Right lobe of liver (tissue), 6 donors: ENCODE measurements at regions not wholly inside any gene's neighbourhood (a gene's known extent, or its start where the extent isn't known, plus 50 kb on each side); places are given as distances from the start of the nearest gene placed in this dataset.

Experiments used
- ATAC-seq, 4 donors: fragments of 200-7000 bp; cut with Tn5 transposase; one replicate each; pipeline ENCODE4 v1.9.1; 2020; ENCODE audit warnings: mild to moderate bottlenecking in 4 of 4, moderate library complexity in 4 of 4
- DNase-seq, 3 donors: peaks; one replicate each; pipeline ENCODE4 v3.0.0-alpha.2; 2020
- H3K27ac ChIP-seq, 3 donors: fragments of 200-600 bp; one replicate each; pipeline ENCODE4 v1.8.0; 2022
- H3K27me3 ChIP-seq, 2 donors: fragments of 200-600 bp; one replicate each; pipeline ENCODE4 v1.8.0; 2022
- H3K36me3 ChIP-seq, 4 donors: fragments of 200-600 bp; sonication (generic) in 1 of 4; one replicate each; pipeline versions ENCODE4 v1.5.1 to v1.8.0; 2017 to 2022; ENCODE audit warnings: control low read depth in 1 of 4
- H3K4me1 ChIP-seq, 4 donors: fragments of 200-600 bp; sonication (generic) in 1 of 4; one replicate each; pipeline versions ENCODE4 v1.5.1 to v1.8.0; 2017 to 2022; ENCODE audit warnings: control low read depth in 1 of 4
- H3K4me3 ChIP-seq, 3 donors: fragments of 200-600 bp; one replicate each; pipeline ENCODE4 v1.8.0; 2022
- H3K9me3 ChIP-seq, 4 donors: fragments of 200-600 bp; sonication (generic) in 1 of 4; one replicate each; pipeline versions ENCODE4 v1.5.1 to v1.8.0; 2017 to 2022; ENCODE audit warnings: control low read depth in 1 of 4
- POLR2A ChIP-seq: fragments of 450-650 bp; IDR thresholded peaks from one replicate; pipeline ENCODE4 v1.6.1; 2017; ENCODE audit warnings: antibody characterized with exemption, mild to moderate bottlenecking
- WGBS: methylation state at CpG from one replicate; pipeline ENCODE4 v1.1.6; 2018; ENCODE audit warnings: low coverage, low lambda C conversion rate; ENCODE audit not compliant: insufficient coverage; ENCODE audit errors: missing lambda C conversion rate; 5-methylcytosine and 5-hydroxymethylcytosine counted together
- intact Hi-C, 2 donors: fragments of 100-400 bp; cut with DNase I; formaldehyde crosslinking; loops; one replicate each; pipeline versions ENCODE4 v1.11.2 to v1.14.1; 2022
- TF ChIP-seq, protein P1 (sequence below), 4 donors: fragments of 200-600 bp in 3 of 4; fragments of 450-650 bp in 1 of 4; IDR thresholded peaks; one replicate each; pipeline versions ENCODE4 v1.5.1 to v1.8.0; 2016 to 2022; ENCODE audit warnings: antibody characterized with exemption in 4 of 4, mild to moderate bottlenecking in 2 of 4
- donor health status: DM: no; HTN: yes; CAD: no.
- donor health status: DM: no; HTN: no; CAD: no.
- donor health status: DM: no; HTN: no; CAD: no.
- donor health status: DM: no; HTN: yes; CAD: no.
- donor health status: DM: no; HTN: yes; CAD: no.

DNA sequence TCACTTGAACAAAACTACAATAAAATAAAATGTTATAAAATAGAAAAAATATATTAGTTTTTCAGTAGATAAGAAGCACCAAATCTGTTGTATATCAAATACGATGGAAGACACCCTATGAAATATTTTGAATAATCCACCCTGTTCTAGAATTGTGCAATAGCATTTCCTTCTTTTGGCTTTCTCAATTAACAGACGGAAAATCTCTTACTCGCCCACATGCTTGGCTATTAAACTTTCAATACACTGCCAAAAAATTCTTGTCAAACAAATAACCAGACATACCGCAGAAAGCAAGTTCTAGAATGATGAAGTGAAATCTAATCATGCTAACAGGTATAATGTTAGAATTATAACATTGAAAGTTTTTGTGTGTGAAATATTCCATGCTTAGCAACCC is 671.6 kb upstream of the SLIT2 start:
- TF ChIP-seq, protein P1, sequence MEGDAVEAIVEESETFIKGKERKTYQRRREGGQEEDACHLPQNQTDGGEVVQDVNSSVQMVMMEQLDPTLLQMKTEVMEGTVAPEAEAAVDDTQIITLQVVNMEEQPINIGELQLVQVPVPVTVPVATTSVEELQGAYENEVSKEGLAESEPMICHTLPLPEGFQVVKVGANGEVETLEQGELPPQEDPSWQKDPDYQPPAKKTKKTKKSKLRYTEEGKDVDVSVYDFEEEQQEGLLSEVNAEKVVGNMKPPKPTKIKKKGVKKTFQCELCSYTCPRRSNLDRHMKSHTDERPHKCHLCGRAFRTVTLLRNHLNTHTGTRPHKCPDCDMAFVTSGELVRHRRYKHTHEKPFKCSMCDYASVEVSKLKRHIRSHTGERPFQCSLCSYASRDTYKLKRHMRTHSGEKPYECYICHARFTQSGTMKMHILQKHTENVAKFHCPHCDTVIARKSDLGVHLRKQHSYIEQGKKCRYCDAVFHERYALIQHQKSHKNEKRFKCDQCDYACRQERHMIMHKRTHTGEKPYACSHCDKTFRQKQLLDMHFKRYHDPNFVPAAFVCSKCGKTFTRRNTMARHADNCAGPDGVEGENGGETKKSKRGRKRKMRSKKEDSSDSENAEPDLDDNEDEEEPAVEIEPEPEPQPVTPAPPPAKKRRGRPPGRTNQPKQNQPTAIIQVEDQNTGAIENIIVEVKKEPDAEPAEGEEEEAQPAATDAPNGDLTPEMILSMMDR (IDR thresholded peaks at IDR 0.05) = no peak
- no peak for TF ChIP-seq POLR2A
- no peaks in the 10 kb centered on the region for H3K36me3 ChIP-seq
- H3K27ac ChIP-seq = no peak overlapping the region
- H3K4me1 ChIP-seq = no peaks in the 10 kb centered on the region
- H3K27me3 ChIP-seq = no peaks in the 10 kb centered on the region
- no peak overlapping the region for H3K4me3 ChIP-seq
- no peak for ATAC-seq
- DNase-seq = no peak
- 49% methylated on average over 4 of the region's 4 CpGs for WGBS
- peaks cover 0 to 2% (median 0%) of the 10 kb centered on the region in 4 donors for H3K9me3 ChIP-seq
- intact Hi-C loops = no loop called here

DNA sequence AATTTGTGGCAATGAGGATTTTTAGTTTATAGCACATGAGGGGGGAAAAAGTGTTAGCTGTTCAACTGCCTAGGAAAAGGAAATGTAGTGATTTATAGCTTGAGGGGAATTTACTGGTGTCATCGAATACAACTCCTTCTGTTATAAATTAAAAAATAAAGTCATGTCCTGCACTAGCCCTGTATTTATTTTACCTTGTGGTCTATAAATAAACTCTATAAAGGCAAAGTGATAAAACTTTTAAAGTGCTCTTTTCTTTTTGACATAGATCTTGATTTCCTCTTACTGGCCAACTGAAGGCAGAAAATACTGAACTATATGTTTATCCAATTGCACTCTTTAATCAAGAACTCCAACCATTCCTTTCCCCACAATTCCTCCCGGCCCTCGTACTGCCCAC is 672.1 kb upstream of the SLIT2 start:
- WGBS = 19% methylated on average over 3 of the region's 3 CpGs
- no peaks in the 10 kb centered on the region for H3K27me3 ChIP-seq
- H3K36me3 ChIP-seq = no peaks in the 10 kb centered on the region
- no peak for ATAC-seq
- intact Hi-C loops = no loop called here
- TF ChIP-seq POLR2A = no peak
- TF ChIP-seq, protein P1 (IDR thresholded peaks at IDR 0.05) = no peak
- no peak overlapping the region for H3K4me3 ChIP-seq
- no peak for DNase-seq
- H3K4me1 ChIP-seq = no peaks in the 10 kb centered on the region
- peaks cover 0 to 2% (median 0%) of the 10 kb centered on the region in 4 donors for H3K9me3 ChIP-seq
- no peak overlapping the region for H3K27ac ChIP-seq

DNA sequence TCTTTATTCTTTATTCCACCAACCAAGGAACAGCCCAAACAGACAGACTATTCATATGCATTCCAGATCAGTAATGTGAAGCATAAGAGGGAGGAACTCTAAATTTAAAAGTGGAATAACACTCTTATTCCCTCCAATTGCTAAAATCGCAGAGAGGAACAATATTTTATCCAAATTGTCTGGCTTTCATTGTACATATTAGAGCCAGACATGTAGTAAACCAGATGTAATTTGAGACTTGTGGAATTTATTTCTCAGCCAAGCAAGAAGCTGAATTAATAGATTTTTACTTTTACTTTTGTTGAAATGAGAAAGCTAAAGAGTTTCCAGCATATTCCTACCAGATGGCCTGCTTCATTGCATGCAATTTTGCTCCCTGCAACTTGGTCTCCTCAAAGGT is 674.6 kb upstream of the SLIT2 start:
- intact Hi-C loops = no loop called here
- no peak for TF ChIP-seq POLR2A
- TF ChIP-seq, protein P1 (IDR thresholded peaks at IDR 0.05) = no peak
- H3K4me1 ChIP-seq = no peaks in the 10 kb centered on the region
- H3K27me3 ChIP-seq = no peaks in the 10 kb centered on the region
- H3K36me3 ChIP-seq = no peaks in the 10 kb centered on the region
- DNase-seq (no peak), ATAC-seq (no peak)
- WGBS = 47% methylated on average over 1 of the region's 1 CpG
- H3K4me3 ChIP-seq = no peak overlapping the region
- peaks cover 0 to 2% (median 0%) of the 10 kb centered on the region in 4 donors for H3K9me3 ChIP-seq
- H3K27ac ChIP-seq = no peak overlapping the region

DNA sequence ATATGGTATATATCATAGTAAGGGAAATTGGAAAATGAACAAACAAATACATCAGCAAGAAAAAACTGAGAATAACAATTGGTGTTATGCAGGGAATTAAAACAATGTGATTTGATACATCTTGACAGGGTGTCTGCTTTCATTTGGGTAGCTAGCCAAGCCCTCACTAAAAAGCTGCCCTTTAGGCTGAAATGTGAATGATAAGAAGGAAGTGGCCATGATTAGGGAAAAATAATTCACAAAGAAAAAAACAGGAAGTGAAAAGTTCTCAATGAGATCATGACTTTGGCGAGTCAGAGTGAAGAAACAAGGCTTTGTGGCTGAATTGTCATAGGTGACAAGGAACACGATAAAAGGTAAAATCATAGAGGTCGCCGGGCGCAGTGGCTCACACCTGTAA is 675.8 kb upstream of the SLIT2 start:
- no peak overlapping the region for H3K4me3 ChIP-seq
- WGBS = 49% methylated on average over 5 of the region's 5 CpGs
- no peaks in the 10 kb centered on the region for H3K4me1 ChIP-seq
- H3K36me3 ChIP-seq = no peaks in the 10 kb centered on the region
- no peaks in the 10 kb centered on the region for H3K27me3 ChIP-seq
- no peaks in the 10 kb centered on the region for H3K9me3 ChIP-seq
- intact Hi-C loops = no loop called here
- TF ChIP-seq POLR2A = no peak
- TF ChIP-seq, protein P1 (IDR thresholded peaks at IDR 0.05) = no peak
- ATAC-seq (no peak), DNase-seq (no peak)
- H3K27ac ChIP-seq = no peak overlapping the region

DNA sequence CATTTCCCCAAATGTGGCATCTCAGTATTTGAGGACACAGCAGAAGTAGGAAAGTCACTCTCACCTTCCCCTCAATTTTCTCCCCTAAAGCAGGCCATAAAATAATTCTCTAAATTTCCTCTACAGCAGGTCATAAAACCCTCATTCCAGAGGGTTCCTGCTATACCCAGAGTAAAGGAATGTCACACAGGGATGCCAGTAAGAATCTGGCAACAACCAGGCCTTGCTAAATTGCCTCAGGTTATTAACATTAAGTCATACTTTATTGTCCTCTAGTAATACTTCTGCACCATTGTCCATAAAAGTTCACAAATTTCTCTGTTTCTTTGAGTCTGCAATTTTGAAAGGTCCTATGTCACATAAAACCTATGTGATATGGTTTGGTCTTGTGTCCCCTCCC is 685.7 kb upstream of the SLIT2 start:
- intact Hi-C loops = no loop called here
- no peaks in the 10 kb centered on the region for H3K9me3 ChIP-seq
- H3K27me3 ChIP-seq = no peaks in the 10 kb centered on the region
- ATAC-seq (no peak), DNase-seq (no peak)
- no peak overlapping the region for H3K27ac ChIP-seq
- H3K4me1 ChIP-seq = no peaks in the 10 kb centered on the region
- H3K4me3 ChIP-seq = no peak overlapping the region
- TF ChIP-seq POLR2A = no peak
- TF ChIP-seq, protein P1 (IDR thresholded peaks at IDR 0.05) = no peak
- H3K36me3 ChIP-seq = no peaks in the 10 kb centered on the region
